Retinal pigment epithelial cell (primary cell): ENCODE measurements at regions not wholly inside any gene's neighbourhood (a gene's known extent, or its start where the extent isn't known, plus 50 kb on each side); places are given as distances from the start of the nearest gene placed in this dataset.

Source experiments
- DNase-seq: peaks from one replicate; pipeline ENCODE4 v3.0.0-alpha.2; 2010; ENCODE audit warnings: low read depth
- H3K4me3 ChIP-seq: 2 replicates; pipeline ENCODE4 v1.5.1; 2011; ENCODE audit warnings: mild to moderate bottlenecking, low read length, control low read depth, moderate library complexity
- TF ChIP-seq, protein P1 (sequence below): conservative IDR thresholded peaks from 2 replicates; pipeline ENCODE4 v1.5.1; 2011; ENCODE audit warnings: low read depth, low read length, control low read depth, inconsistent platforms

DNA sequence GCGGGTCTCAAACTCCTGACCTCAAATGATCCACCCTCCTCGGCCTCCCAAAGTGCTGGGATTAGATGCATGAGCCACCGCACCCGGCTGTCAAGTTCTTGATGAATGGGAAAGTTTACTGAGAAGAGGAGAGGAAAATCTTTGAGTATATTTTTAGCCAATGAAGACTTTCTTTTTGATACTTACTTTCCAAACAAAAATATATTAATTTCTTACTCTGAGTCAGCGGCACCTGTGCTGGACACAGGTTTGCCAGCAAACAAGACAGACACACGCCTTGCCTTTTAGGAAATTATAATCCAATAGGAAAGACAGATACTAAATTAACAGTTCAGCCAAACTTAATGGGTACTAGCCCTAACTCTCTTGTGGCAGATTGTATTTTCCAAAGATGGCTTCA, 166.6 kb downstream of the SHQ1 start:
- TF ChIP-seq, protein P1, sequence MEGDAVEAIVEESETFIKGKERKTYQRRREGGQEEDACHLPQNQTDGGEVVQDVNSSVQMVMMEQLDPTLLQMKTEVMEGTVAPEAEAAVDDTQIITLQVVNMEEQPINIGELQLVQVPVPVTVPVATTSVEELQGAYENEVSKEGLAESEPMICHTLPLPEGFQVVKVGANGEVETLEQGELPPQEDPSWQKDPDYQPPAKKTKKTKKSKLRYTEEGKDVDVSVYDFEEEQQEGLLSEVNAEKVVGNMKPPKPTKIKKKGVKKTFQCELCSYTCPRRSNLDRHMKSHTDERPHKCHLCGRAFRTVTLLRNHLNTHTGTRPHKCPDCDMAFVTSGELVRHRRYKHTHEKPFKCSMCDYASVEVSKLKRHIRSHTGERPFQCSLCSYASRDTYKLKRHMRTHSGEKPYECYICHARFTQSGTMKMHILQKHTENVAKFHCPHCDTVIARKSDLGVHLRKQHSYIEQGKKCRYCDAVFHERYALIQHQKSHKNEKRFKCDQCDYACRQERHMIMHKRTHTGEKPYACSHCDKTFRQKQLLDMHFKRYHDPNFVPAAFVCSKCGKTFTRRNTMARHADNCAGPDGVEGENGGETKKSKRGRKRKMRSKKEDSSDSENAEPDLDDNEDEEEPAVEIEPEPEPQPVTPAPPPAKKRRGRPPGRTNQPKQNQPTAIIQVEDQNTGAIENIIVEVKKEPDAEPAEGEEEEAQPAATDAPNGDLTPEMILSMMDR: no peak
- DNase-seq: no peak
- H3K4me3 ChIP-seq: no peak overlapping the region

DNA sequence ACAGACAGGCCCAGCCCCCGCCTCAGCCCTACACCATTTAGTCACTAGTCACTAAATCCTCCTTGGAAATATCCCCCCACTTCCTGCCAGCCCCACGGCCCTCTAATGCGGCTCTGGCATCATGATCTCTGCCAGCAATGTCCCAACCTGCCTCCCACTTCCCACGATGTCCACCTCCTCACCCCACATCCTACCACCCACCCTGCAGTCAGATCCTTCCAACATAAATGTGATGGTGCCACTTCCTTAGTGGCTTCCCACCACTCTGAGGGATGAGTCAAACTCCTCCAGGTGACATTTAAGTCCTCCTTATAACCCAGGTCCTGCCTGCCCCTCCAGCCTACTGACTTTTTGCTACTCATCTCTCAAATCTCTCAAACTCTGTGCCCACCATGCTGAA, 167.5 kb downstream of the SHQ1 start:
- no peak overlapping the region for H3K4me3 ChIP-seq
- DNase-seq: no peak
- TF ChIP-seq, protein P1: no peak

DNA sequence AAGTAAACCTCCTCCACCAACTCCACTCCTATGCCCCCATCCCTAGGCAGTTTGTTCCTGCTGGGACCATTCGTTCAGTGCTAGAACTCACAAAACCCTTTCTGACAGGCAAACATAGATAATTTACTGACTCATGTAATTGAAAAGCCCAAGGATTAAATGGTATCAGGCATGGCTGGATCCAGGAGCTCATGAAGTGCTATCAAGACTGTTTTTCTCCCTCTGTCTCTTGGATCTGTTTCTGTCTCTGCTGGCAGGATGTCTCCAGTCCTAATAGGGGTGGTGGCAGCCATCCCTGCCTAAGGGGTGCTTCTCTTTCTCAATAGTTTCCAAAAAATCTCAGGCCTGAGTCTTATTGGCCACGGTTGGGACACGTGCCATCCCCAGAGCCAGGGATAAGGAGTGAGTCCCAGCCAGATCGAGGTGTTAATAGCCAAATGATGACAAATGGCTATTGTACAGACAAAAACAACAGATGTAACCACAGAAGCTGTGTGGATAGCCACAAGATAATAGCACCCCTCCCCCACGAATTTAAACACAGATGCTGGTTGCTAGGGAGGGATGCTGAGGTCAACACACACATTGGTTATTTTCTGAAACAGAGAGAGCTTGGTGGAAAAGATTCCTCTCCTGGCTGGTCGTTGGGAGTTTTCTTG, 168.6 kb downstream of the SHQ1 start:
- DNase-seq: no peak
- TF ChIP-seq, protein P1: no peak
- H3K4me3 ChIP-seq: no peak overlapping the region

DNA sequence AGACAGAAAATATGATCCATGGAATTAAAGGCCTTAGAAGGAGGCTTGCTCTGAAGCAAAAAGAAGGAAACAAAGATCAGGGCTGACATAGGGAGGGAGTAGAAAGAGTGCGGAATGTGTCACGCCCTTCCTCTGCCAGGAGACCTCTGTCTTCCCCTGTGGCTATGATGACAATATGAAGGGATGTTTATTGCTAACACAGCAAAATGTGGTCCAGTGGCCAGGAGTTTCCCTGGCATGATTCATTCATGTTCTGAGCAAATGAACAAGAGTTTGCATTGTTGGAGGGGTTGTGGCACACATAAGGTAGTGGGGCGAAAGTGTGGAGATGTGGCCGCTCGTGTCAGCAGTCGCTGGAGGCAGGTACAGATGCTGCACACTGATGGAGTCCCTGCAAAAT, 169.4 kb downstream of the SHQ1 start:
- DNase-seq: no peak
- no peak overlapping the region for H3K4me3 ChIP-seq
- TF ChIP-seq, protein P1: no peak

DNA sequence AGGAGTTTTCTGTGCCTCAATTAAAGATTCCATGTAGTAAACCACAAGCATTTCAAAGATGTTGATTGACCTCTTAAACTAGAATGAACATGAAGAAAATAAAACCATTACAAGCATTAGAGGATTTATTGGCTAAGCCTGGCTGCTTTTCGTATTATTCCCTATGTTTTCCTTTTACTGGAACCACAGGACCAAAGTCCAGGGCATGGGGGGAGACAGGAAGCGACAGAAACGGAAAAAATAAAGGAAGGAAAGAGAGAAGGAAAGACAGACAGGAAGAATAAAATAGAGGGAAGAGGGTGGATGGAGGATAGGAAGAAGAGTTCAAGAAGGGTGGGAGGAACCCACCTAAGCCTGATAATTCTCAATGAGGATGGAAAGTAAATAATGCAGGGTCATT, 169.9 kb downstream of the SHQ1 start:
- TF ChIP-seq, protein P1: no peak
- no peak overlapping the region for H3K4me3 ChIP-seq
- no peak for DNase-seq

DNA sequence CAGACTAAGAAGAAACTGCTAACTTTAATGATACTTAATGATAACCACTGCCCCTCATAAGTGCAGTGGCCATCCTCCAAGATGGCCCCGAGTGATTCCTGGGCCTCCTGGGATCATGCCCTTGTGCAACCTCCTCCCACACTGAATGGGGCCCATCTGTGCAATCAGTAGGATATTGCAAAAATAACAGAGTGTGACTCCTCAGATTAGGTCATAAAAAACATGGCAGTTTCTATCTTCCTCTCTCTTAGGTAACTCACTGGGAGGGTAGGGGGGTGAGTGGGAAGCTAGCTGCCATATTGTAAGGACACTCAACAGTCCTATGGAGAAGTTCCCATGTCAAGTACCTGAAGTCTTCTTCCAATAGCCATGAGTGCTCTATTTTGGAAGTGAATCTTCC, 173.0 kb downstream of the SHQ1 start:
- TF ChIP-seq, protein P1: no peak
- no peak overlapping the region for H3K4me3 ChIP-seq

DNA sequence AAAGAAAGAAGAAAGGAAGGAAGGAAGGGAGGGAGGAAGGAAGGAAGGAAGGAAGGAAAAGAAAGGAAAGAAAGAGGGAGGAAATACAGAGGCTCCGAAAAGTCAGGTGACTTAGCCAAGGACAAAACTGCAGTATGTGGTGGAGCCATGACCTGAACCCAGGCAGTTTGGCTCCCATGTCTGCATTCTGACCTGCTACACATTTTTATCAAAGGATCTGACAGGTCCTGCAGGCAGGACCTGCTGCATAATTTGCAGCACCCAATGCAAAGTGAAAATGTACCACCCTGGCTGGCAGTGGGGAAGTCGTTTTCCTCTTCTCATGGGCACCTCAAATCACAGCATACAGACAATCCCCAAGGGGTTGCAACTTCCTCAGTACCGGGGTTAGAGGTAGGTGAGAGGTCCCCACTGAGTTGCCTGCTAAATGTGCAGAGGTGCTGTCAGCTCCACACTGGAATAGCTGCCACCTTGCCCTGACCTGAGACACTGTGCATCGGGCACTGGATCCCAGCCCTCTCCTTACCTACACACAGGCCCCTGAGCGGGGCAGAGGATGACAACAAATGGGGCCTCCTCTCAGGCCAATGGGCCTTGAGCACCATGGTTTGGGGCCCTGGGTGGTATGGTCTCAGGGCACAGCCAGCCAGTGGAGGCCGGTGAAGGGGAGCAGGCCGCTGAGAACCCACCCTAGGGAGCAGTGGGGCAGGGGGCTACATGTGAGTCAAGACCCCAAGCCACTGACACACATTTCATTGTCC, 175.1 kb downstream of the SHQ1 start:
- H3K4me3 ChIP-seq: no peak overlapping the region
- TF ChIP-seq, protein P1: no peak
- DNase-seq: no peak

More for the DNA sequence above, 173.0 kb downstream of the SHQ1 start:
- no peak for DNase-seq
